IMR-90 (cell line): ENCODE measurements at regions not wholly inside any gene's neighbourhood (a gene's known extent, or its start where the extent isn't known, plus 50 kb on each side); places are given as distances from the start of the nearest gene placed in this dataset.

ENCODE experiments used
- ATAC-seq: fragments of 200-7000 bp; cut with Tn5 transposase; 2 replicates; pipeline ENCODE4 v1.9.1; 2020; ENCODE audit warnings: low read depth, mild to moderate bottlenecking, moderate library complexity
- BruUV-seq: library from RNA; stranded (reverse); fragments of 400-500 nt; replicated peaks from 2 replicates; lab custom pipeline; 2021; lab: Mats Ljungman, UMichigan
- CTCF ChIA-PET: fragments of 300-600 bp; formaldehyde crosslinking; extraction: SDS; loops from one replicate; lab custom pipeline; 2021; ENCODE audit warnings: antibody characterized with exemption; lab: Yijun Ruan, JAX
- POLR2A ChIA-PET: fragments of 300-600 bp; sonication (Branson Sonifier 250); formaldehyde crosslinking; loops from one replicate; lab custom pipeline; 2022; ENCODE audit warnings: antibody characterized with exemption; ENCODE audit not compliant: unreplicated experiment; lab: Charles Lee
- DNase-seq: peaks from one replicate; pipeline ENCODE4 v3.0.0; 2013
- H2AFZ ChIP-seq: replicated peaks from 2 replicates; pipeline ENCODE3; 2013; ENCODE audit warnings: low read length, mild to moderate bottlenecking; ENCODE audit not compliant: poor library complexity
- H2AK5ac ChIP-seq: 2 replicates; pipeline ENCODE4 v1.6.1; 2013; ENCODE audit warnings: low read depth, low read length, inconsistent platforms
- H2AK9ac ChIP-seq: replicated peaks from 2 replicates; pipeline ENCODE3; 2013; ENCODE audit warnings: mild to moderate bottlenecking, low read depth, low read length, moderate library complexity; ENCODE audit not compliant: poor library complexity
- H2BK120ac ChIP-seq: 2 replicates; pipeline ENCODE4 v1.6.1; 2013; ENCODE audit warnings: low read depth, low read length, inconsistent platforms
- H2BK15ac ChIP-seq: 3 replicates; pipeline ENCODE4 v1.6.1; 2013; ENCODE audit warnings: low read depth, low read length, inconsistent platforms
- H2BK20ac ChIP-seq: 2 replicates; pipeline ENCODE4 v1.6.1; 2013; ENCODE audit warnings: low read depth, mild to moderate bottlenecking, inconsistent platforms, low read length, moderate library complexity
- H2BK5ac ChIP-seq: 2 replicates; pipeline ENCODE4 v1.6.1; 2013; ENCODE audit warnings: mild to moderate bottlenecking, low read depth, low read length, inconsistent platforms; ENCODE audit not compliant: poor library complexity, severe bottlenecking
- H3K14ac ChIP-seq: replicated peaks from 2 replicates; pipeline ENCODE4 v1.6.1; 2013; ENCODE audit warnings: low read depth, low read length, inconsistent platforms
- H3K18ac ChIP-seq: 2 replicates; pipeline ENCODE4 v1.6.1; 2013; ENCODE audit warnings: low read depth, low read length, control low read depth
- H3K23ac ChIP-seq: 2 replicates; pipeline ENCODE4 v1.6.1; 2013; ENCODE audit warnings: low read depth, low read length, inconsistent platforms
- H3K27ac ChIP-seq: 2 replicates; pipeline ENCODE4 v1.5.1; 2013; ENCODE audit warnings: mild to moderate bottlenecking, control low read depth, low read length; ENCODE audit not compliant: insufficient read depth
- H3K27me3 ChIP-seq: 2 replicates; pipeline ENCODE4 v1.6.1; 2013; ENCODE audit warnings: low read length; ENCODE audit not compliant: control insufficient read depth, insufficient read depth
- H3K36me3 ChIP-seq: 2 replicates; pipeline ENCODE4 v1.6.1; 2013; ENCODE audit warnings: low read length, mixed read lengths; ENCODE audit not compliant: control insufficient read depth, insufficient read depth
- H3K4ac ChIP-seq: 2 replicates; pipeline ENCODE4 v1.6.1; 2013; ENCODE audit warnings: low read depth, low read length, inconsistent platforms
- H3K4me1 ChIP-seq: 2 replicates; pipeline ENCODE4 v1.6.1; 2013; ENCODE audit warnings: low read length, mixed read lengths; ENCODE audit not compliant: control insufficient read depth, insufficient read depth
- H3K4me2 ChIP-seq: 2 replicates; pipeline ENCODE4 v1.6.1; 2013; ENCODE audit warnings: low read depth, mild to moderate bottlenecking, control low read depth, low read length, moderate library complexity
- H3K4me3 ChIP-seq: 2 replicates; pipeline ENCODE4 v1.5.1; 2013; ENCODE audit warnings: low read depth, mild to moderate bottlenecking, control low read depth, low read length, moderate library complexity; ENCODE audit not compliant: insufficient read depth
- H3K56ac ChIP-seq: 2 replicates; pipeline ENCODE4 v1.6.1; 2013; ENCODE audit warnings: low read length, inconsistent platforms; ENCODE audit not compliant: insufficient read depth; ENCODE audit errors: extremely low read depth
- H3K79me1 ChIP-seq, 2 experiments: 2 replicates each; pipeline ENCODE4 v1.6.1; 2013; ENCODE audit warnings: low read length in 2 of 2, inconsistent platforms in 1 of 2, low read depth in 1 of 2
- H3K9ac ChIP-seq: 2 replicates; pipeline ENCODE4 v1.6.1; 2013; ENCODE audit warnings: low read depth, low read length, control low read depth
- H3K9me1 ChIP-seq: 2 replicates; pipeline ENCODE4 v1.6.1; 2013; ENCODE audit warnings: low read length, inconsistent platforms; ENCODE audit not compliant: insufficient read depth
- H3K9me3 ChIP-seq: 2 replicates; pipeline ENCODE4 v1.6.1; 2013; ENCODE audit warnings: low read length; ENCODE audit not compliant: control insufficient read depth, insufficient read depth
- H4K20me1 ChIP-seq: 2 replicates; pipeline ENCODE4 v1.6.1; 2013; ENCODE audit warnings: low read length, inconsistent platforms; ENCODE audit not compliant: insufficient read depth
- H4K5ac ChIP-seq: 2 replicates; pipeline ENCODE4 v1.6.1; 2013; ENCODE audit warnings: mild to moderate bottlenecking, low read depth, low read length, control low read depth
- H4K8ac ChIP-seq, 2 experiments: 2 replicates each; pipeline ENCODE4 v1.6.1; 2013; ENCODE audit warnings: low read depth in 2 of 2, low read length in 2 of 2, control low read depth in 1 of 2, inconsistent platforms in 1 of 2
- H4K91ac ChIP-seq: 2 replicates; pipeline ENCODE4 v1.6.1; 2013; ENCODE audit warnings: low read depth, low read length, inconsistent platforms; ENCODE audit not compliant: insufficient read depth
- BHLHE40 ChIP-seq: fragments of 150-350 bp; IDR thresholded peaks from 2 replicates; pipeline ENCODE4 v1.6.1; 2016; ENCODE audit warnings: mild to moderate bottlenecking, low read depth, low read length
- CEBPB ChIP-seq: IDR thresholded peaks from 2 replicates; pipeline ENCODE4 v1.6.1; 2012; ENCODE audit warnings: low read depth, low read length, improper control_type of control experiment
- FOS ChIP-seq: fragments of 150-350 bp; IDR thresholded peaks from 2 replicates; pipeline ENCODE4 v1.6.1; 2016; ENCODE audit warnings: low read depth, low read length
- MAFK ChIP-seq: IDR thresholded peaks from 2 replicates; pipeline ENCODE4 v1.6.1; 2012; ENCODE audit warnings: low read depth, low read length, improper control_type of control experiment
- MAZ ChIP-seq: IDR thresholded peaks from 2 replicates; pipeline ENCODE4 v1.6.1; 2012; ENCODE audit warnings: low read depth, mild to moderate bottlenecking, low read length, improper control_type of control experiment, moderate library complexity, borderline replicate concordance
- MXI1 ChIP-seq: IDR thresholded peaks from 2 replicates; pipeline ENCODE4 v1.6.1; 2012; ENCODE audit warnings: low read depth, mild to moderate bottlenecking, low read length, moderate library complexity, borderline replicate concordance
- NFE2L2 ChIP-seq: fragments of 150-350 bp; IDR thresholded peaks from 2 replicates; pipeline ENCODE4 v1.6.1; 2016; ENCODE audit warnings: low read depth, mild to moderate bottlenecking, low read length
- RCOR1 ChIP-seq: IDR thresholded peaks from 2 replicates; pipeline ENCODE4 v1.6.1; 2012; ENCODE audit warnings: mild to moderate bottlenecking, low read length, improper control_type of control experiment; ENCODE audit not compliant: insufficient replicate concordance
- RFX5 ChIP-seq: IDR thresholded peaks from 2 replicates; pipeline ENCODE4 v1.8.0; 2012; ENCODE audit warnings: low read depth, mild to moderate bottlenecking, low read length, moderate library complexity
- SMC3 ChIP-seq: fragments of 150-350 bp; IDR thresholded peaks from 2 replicates; pipeline ENCODE4 v1.6.1; 2016; ENCODE audit warnings: low read depth, mild to moderate bottlenecking, antibody characterized with exemption, low read length, moderate library complexity
- dilution Hi-C: fragments of 300-500 bp; cut with HindIII; formaldehyde crosslinking; loops from one replicate; pipeline ENCODE4 v1.14.3; 2018; ENCODE audit warnings: low sequenced_read_pairs; ENCODE audit not compliant: unreplicated experiment
- in situ Hi-C: fragments of 300-500 bp; cut with MboI; formaldehyde crosslinking; loops from 3 replicates; pipeline ENCODE4 v1.14.3; 2019; ENCODE audit warnings: low sequenced_read_pairs, inconsistent platforms, mixed read lengths
- intact Hi-C: fragments of 100-400 bp; cut with micrococcal nuclease; formaldehyde crosslinking; loops from 2 replicates; pipeline ENCODE4 v1.10.0; 2022
- TF ChIP-seq, protein P1 (sequence below): conservative IDR thresholded peaks from 2 replicates; pipeline ENCODE4 v1.5.1; 2012; ENCODE audit warnings: mild to moderate bottlenecking, low read depth, low read length, improper control_type of control experiment
- TF ChIP-seq, protein P2 (sequence below): fragments of 150-350 bp; IDR thresholded peaks from 2 replicates; pipeline ENCODE4 v1.6.1; 2016; ENCODE audit warnings: low read depth, mild to moderate bottlenecking, low read length, moderate library complexity, borderline replicate concordance
- TF ChIP-seq, protein P3 (sequence below): fragments of 150-350 bp; IDR thresholded peaks from 2 replicates; pipeline ENCODE4 v1.6.1; 2017; ENCODE audit warnings: mild to moderate bottlenecking, antibody characterized with exemption, low read length, low read depth

DNA sequence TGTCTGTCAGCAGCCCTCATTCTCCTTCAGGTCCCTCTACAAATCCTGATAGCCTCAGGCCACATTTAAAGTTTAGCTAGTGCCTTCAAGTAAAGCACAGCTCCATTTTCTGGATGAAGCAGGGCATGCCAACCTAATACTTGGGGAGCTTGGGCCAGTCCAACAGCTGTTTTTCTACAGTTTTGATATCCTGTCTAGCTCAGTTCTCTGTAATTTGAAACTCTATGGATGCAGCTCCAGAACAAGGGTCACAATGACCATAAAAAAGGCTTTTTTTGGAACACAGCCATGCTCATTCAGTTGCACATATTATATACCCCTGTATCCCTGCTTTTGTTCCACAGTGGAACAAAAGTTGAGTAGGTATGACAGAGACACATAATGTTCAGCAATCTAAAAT, 373.5 kb downstream of the SUCLG1 start:
- no peak for ATAC-seq
- H3K4me3 ChIP-seq: no peak overlapping the region
- H3K27ac ChIP-seq: no peak overlapping the region
- no peak overlapping the region for H2BK15ac ChIP-seq
- H3K9me3 ChIP-seq: no peaks in the 10 kb centered on the region
- no peak overlapping the region for H2AK5ac ChIP-seq
- no peaks in the 10 kb centered on the region for H3K27me3 ChIP-seq
- no peaks in the 10 kb centered on the region for H3K4me1 ChIP-seq
- no peak overlapping the region for H2AK9ac ChIP-seq
- in situ Hi-C loops (no loop called here), dilution Hi-C loops (no loop called here), intact Hi-C loops (no loop called here)
- no peak overlapping the region for H3K18ac ChIP-seq
- no peak overlapping the region for H3K4me2 ChIP-seq
- no peaks in the 10 kb centered on the region for H4K20me1 ChIP-seq
- H3K9me1 ChIP-seq: no peaks in the 10 kb centered on the region
- H4K91ac ChIP-seq: no peak overlapping the region
- POLR2A ChIA-PET: no interaction called here
- H3K14ac ChIP-seq: no peak overlapping the region
- H4K8ac ChIP-seq: no peak overlapping the region
- no peaks in the 10 kb centered on the region for H3K36me3 ChIP-seq
- no peak overlapping the region for H2BK5ac ChIP-seq
- H3K23ac ChIP-seq: no peak overlapping the region
- TF ChIP-seq, protein P1, sequence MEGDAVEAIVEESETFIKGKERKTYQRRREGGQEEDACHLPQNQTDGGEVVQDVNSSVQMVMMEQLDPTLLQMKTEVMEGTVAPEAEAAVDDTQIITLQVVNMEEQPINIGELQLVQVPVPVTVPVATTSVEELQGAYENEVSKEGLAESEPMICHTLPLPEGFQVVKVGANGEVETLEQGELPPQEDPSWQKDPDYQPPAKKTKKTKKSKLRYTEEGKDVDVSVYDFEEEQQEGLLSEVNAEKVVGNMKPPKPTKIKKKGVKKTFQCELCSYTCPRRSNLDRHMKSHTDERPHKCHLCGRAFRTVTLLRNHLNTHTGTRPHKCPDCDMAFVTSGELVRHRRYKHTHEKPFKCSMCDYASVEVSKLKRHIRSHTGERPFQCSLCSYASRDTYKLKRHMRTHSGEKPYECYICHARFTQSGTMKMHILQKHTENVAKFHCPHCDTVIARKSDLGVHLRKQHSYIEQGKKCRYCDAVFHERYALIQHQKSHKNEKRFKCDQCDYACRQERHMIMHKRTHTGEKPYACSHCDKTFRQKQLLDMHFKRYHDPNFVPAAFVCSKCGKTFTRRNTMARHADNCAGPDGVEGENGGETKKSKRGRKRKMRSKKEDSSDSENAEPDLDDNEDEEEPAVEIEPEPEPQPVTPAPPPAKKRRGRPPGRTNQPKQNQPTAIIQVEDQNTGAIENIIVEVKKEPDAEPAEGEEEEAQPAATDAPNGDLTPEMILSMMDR: no peak
- TF ChIP-seq, protein P2, sequence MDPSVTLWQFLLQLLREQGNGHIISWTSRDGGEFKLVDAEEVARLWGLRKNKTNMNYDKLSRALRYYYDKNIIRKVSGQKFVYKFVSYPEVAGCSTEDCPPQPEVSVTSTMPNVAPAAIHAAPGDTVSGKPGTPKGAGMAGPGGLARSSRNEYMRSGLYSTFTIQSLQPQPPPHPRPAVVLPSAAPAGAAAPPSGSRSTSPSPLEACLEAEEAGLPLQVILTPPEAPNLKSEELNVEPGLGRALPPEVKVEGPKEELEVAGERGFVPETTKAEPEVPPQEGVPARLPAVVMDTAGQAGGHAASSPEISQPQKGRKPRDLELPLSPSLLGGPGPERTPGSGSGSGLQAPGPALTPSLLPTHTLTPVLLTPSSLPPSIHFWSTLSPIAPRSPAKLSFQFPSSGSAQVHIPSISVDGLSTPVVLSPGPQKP: no peak
- TF ChIP-seq, protein P3, sequence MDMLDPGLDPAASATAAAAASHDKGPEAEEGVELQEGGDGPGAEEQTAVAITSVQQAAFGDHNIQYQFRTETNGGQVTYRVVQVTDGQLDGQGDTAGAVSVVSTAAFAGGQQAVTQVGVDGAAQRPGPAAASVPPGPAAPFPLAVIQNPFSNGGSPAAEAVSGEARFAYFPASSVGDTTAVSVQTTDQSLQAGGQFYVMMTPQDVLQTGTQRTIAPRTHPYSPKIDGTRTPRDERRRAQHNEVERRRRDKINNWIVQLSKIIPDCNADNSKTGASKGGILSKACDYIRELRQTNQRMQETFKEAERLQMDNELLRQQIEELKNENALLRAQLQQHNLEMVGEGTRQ: no peak
- TF ChIP-seq NFE2L2: no peak
- no peak for TF ChIP-seq FOS
- no peak for TF ChIP-seq RCOR1
- no peak for TF ChIP-seq MAZ
- TF ChIP-seq CEBPB: no peak
- TF ChIP-seq MXI1: no peak
- no peak for TF ChIP-seq RFX5
- no peak for TF ChIP-seq MAFK
- no peak for TF ChIP-seq SMC3
- no peak for TF ChIP-seq BHLHE40
- BruUV-seq: no TSS peak
- CTCF ChIA-PET: no interaction called here
- H3K56ac ChIP-seq: no peak overlapping the region
- no peak overlapping the region for H3K4ac ChIP-seq
- H3K9ac ChIP-seq: no peak overlapping the region
- H2BK120ac ChIP-seq: no peak overlapping the region
- no peaks in the 10 kb centered on the region for H3K79me1 ChIP-seq
- no peak overlapping the region for H2AFZ ChIP-seq
- no peak overlapping the region for H2BK20ac ChIP-seq
- DNase-seq: no peak
- no peak overlapping the region for H4K5ac ChIP-seq
